ENCODE measurements at regions not wholly inside any gene's neighbourhood (a gene's known extent, or its start where the extent isn't known, plus 50 kb on each side); places are given as distances from the start of the nearest gene placed in this dataset.

DNA sequence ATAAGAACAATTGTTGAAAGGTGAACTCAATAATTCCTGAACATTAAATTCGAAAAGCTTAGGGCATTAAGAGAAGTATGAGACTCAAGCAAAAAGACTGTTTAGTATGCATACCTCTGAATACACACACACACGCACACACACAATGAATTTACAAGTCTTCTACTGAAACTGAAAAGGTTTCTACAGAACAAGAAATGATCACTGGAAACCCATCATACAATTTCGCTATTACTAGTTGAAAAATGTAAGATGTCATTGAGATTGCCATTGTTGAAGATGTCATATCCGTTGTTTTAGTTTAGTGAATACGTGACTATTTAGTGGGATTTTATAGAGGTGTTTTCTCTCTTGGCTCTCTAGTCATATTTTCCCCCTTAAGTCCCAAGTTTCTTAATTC lies 106.8 kb downstream of the FOXB1 start:
- peaks cover 0 to 10% (median 2%) of the 10 kb centered on the region in 4 donors for H3K27me3 ChIP-seq
- no peak overlapping the region for H3K27ac ChIP-seq
- TF ChIP-seq, protein P1, sequence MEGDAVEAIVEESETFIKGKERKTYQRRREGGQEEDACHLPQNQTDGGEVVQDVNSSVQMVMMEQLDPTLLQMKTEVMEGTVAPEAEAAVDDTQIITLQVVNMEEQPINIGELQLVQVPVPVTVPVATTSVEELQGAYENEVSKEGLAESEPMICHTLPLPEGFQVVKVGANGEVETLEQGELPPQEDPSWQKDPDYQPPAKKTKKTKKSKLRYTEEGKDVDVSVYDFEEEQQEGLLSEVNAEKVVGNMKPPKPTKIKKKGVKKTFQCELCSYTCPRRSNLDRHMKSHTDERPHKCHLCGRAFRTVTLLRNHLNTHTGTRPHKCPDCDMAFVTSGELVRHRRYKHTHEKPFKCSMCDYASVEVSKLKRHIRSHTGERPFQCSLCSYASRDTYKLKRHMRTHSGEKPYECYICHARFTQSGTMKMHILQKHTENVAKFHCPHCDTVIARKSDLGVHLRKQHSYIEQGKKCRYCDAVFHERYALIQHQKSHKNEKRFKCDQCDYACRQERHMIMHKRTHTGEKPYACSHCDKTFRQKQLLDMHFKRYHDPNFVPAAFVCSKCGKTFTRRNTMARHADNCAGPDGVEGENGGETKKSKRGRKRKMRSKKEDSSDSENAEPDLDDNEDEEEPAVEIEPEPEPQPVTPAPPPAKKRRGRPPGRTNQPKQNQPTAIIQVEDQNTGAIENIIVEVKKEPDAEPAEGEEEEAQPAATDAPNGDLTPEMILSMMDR (IDR thresholded peaks at IDR 0.05) = no peak
- FAIRE-seq = no peak
- H3K36me3 ChIP-seq = no peaks in the 10 kb centered on the region
- no peak overlapping the region for H3K4me3 ChIP-seq
- H3K4me1 ChIP-seq = no peaks in the 10 kb centered on the region
- 76 to 85% methylated on average over 5 of the region's 5 CpGs for WGBS, 2 donors
- no peak for ATAC-seq
- no peak for DNase-seq
- intact Hi-C loops (cut with DNase I) = no loop called here
- no peaks in the 10 kb centered on the region for H3K9me3 ChIP-seq

- H3K4me1 ChIP-seq = no peaks in the 10 kb centered on the region
These were observed 111.7 kb downstream of the FOXB1 start for GRCh38 chr15:60115579-60116380.

GRCh38 chr15:60116456-60117089 lies 112.5 kb downstream of the FOXB1 start:
- ATAC-seq (no peak), DNase-seq (no peak), FAIRE-seq (no peak)
- no peak overlapping the region for H3K27ac ChIP-seq
- 44 to 61% methylated on average over 3 of the region's 3 CpGs for WGBS, 2 donors
- intact Hi-C loops (cut with DNase I) = no loop called here
- no peaks in the 10 kb centered on the region for H3K9me3 ChIP-seq
- no peak overlapping the region for H3K4me3 ChIP-seq
- H3K27me3 ChIP-seq = peaks cover 0 to 14% (median 5%) of the 10 kb centered on the region in 4 donors
- no peaks in the 10 kb centered on the region for H3K36me3 ChIP-seq
- H3K4me1 ChIP-seq = no peaks in the 10 kb centered on the region
- TF ChIP-seq, protein P1 (IDR thresholded peaks at IDR 0.05) = no peak

More at GRCh38 chr15:60115579-60116380, 111.7 kb downstream of the FOXB1 start:
- FAIRE-seq (no peak), DNase-seq (no peak), ATAC-seq (no peak)
- Histone ChIP-seq H3K27ac (no peak overlapping the region), H3K4me3 (no peak overlapping the region), H3K9me3 (no peaks in the 10 kb centered on the region), H3K27me3 (peaks cover 0 to 19% (median 5%) of the 10 kb centered on the region in 4 donors), H3K36me3 (no peaks in the 10 kb centered on the region)
- 30 to 45% methylated on average over 9 of the region's 9 CpGs for WGBS, 2 donors
- TF ChIP-seq, protein P1 (IDR thresholded peaks at IDR 0.05) = no peak
- intact Hi-C loops (cut with DNase I) = no loop called here

- ATAC-seq (no peak), DNase-seq (no peak), FAIRE-seq (no peak)
- H3K36me3 ChIP-seq = no peaks in the 10 kb centered on the region
- H3K27me3 ChIP-seq = peaks cover 0 to 11% (median 3%) of the 10 kb centered on the region in 4 donors
- no peak overlapping the region for H3K27ac ChIP-seq
- no peaks in the 10 kb centered on the region for H3K4me1 ChIP-seq
- TF ChIP-seq, protein P1 (IDR thresholded peaks at IDR 0.05) = no peak
- intact Hi-C loops (cut with DNase I) = no loop called here
- no peaks in the 10 kb centered on the region for H3K9me3 ChIP-seq
- 17 to 18% methylated on average over 8 of the region's 8 CpGs for WGBS, 2 donors
- H3K4me3 ChIP-seq = no peak overlapping the region
These were observed 114.0 kb downstream of the FOXB1 start for GRCh38 chr15:60118146-60118545.

GRCh38 chr15:60118626-60119025 lies 114.5 kb downstream of the FOXB1 start:
- ATAC-seq (no peak), FAIRE-seq (no peak), DNase-seq (no peak)
- H3K4me3 ChIP-seq = no peak overlapping the region
- H3K4me1 ChIP-seq = no peaks in the 10 kb centered on the region
- H3K36me3 ChIP-seq = no peaks in the 10 kb centered on the region
- TF ChIP-seq, protein P1 (IDR thresholded peaks at IDR 0.05) = no peak
- H3K9me3 ChIP-seq = no peaks in the 10 kb centered on the region
- WGBS, 2 donors = 18 to 29% methylated on average over 3 of the region's 3 CpGs
- no peak overlapping the region for H3K27ac ChIP-seq
- intact Hi-C loops (cut with DNase I) = no loop called here
- H3K27me3 ChIP-seq = peaks cover 0 to 9% (median 3%) of the 10 kb centered on the region in 4 donors
